Prostate gland (tissue), 2 donors: ENCODE measurements at regions not wholly inside any gene's neighbourhood (a gene's known extent, or its start where the extent isn't known, plus 50 kb on each side); places are given as distances from the start of the nearest gene placed in this dataset.
"Not testable (repeated sequence)": the region's sequence is repeated elsewhere in the genome, so short reads cannot be mapped to it uniquely, and the experiment has no call there.

Experiments used
- DNase-seq: peaks from one replicate; pipeline ENCODE4 v3.0.0-alpha.2; 2019; ENCODE audit warnings: low spot score
- H3K27ac ChIP-seq, 2 donors: fragments of 200-600 bp; sonication (generic); 2 replicates each; pipeline ENCODE4 v1.5.1; 2017 to 2019
- H3K27me3 ChIP-seq: fragments of 200-600 bp; sonication (generic); replicated peaks from 2 replicates; pipeline ENCODE4 v1.5.1; 2019; ENCODE audit not compliant: insufficient read depth
- H3K36me3 ChIP-seq, 2 donors: fragments of 200-600 bp; sonication (generic); 1 replicate in 1 of 2; 2 replicates in 1 of 2; pipeline versions ENCODE4 v1.5.1 to v1.8.1; 2017 to 2019
- H3K4me1 ChIP-seq: fragments of 200-600 bp; sonication (generic); replicated peaks from 2 replicates; pipeline ENCODE4 v1.5.1; 2019
- H3K4me3 ChIP-seq, 2 donors: fragments of 200-600 bp; sonication (generic); 2 replicates each; pipeline ENCODE4 v1.5.1; 2017 to 2019
- H3K9me3 ChIP-seq: fragments of 200-600 bp; sonication (generic); 2 replicates; pipeline ENCODE4 v1.5.1; 2017
- POLR2A ChIP-seq: fragments of 450-650 bp; IDR thresholded peaks from one replicate; pipeline ENCODE4 v1.6.1; 2016; ENCODE audit warnings: antibody characterized with exemption, mild to moderate bottlenecking
- POLR2AphosphoS5 ChIP-seq: sonication (generic); formaldehyde crosslinking; IDR thresholded peaks from one replicate; pipeline ENCODE4 v1.6.1; 2017; ENCODE audit warnings: antibody characterized with exemption
- WGBS: methylation state at CpG from one replicate; pipeline ENCODE4 v1.1.5; 2018; 5-methylcytosine and 5-hydroxymethylcytosine counted together
- intact Hi-C: fragments of 100-400 bp; cut with DNase I; formaldehyde crosslinking; loops from one replicate; pipeline ENCODE4 v1.14.2; 2022
- TF ChIP-seq, protein P1 (sequence below), 4 experiments: fragments of 200-600 bp in 2 of 4; fragments of 450-650 bp in 2 of 4; sonication (generic) in 2 of 4; IDR thresholded peaks; 1 replicate in 3 of 4; 2 replicates in 1 of 4; pipeline ENCODE4 v1.5.1; 2016 to 2019; ENCODE audit warnings: antibody characterized with exemption in 4 of 4, mild to moderate bottlenecking in 2 of 4, moderate library complexity in 2 of 4

DNA sequence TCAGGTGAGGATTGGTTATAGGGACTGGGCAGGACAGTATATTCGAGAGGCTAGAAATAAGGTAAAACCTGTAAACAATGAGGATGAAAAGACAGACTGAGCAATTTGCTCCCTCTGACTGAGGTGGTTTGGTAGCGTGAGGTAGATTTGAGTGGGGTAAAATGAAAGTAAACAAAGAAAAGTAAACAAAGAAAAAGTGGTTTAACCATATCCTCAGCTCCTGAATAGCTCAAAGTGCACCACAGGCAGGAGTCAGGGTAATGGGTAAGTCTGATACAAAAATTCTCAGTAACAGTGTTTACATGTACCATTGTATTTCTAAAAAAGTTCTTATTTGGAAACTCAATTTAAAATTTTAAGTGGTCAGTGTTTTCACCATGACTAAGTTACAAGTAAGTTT, 203.1 kb upstream of the ARRDC3 start:
- H3K4me3 ChIP-seq: no peak overlapping the region
- H3K4me1 ChIP-seq: no peaks in the 10 kb centered on the region
- no peaks in the 10 kb centered on the region for H3K27me3 ChIP-seq
- whole genome bisulfite sequencing: 50% methylated on average over 2 of the region's 2 CpGs
- intact Hi-C loops: no loop called here
- H3K36me3 ChIP-seq: no peaks in the 10 kb centered on the region
- TF ChIP-seq, protein P1, sequence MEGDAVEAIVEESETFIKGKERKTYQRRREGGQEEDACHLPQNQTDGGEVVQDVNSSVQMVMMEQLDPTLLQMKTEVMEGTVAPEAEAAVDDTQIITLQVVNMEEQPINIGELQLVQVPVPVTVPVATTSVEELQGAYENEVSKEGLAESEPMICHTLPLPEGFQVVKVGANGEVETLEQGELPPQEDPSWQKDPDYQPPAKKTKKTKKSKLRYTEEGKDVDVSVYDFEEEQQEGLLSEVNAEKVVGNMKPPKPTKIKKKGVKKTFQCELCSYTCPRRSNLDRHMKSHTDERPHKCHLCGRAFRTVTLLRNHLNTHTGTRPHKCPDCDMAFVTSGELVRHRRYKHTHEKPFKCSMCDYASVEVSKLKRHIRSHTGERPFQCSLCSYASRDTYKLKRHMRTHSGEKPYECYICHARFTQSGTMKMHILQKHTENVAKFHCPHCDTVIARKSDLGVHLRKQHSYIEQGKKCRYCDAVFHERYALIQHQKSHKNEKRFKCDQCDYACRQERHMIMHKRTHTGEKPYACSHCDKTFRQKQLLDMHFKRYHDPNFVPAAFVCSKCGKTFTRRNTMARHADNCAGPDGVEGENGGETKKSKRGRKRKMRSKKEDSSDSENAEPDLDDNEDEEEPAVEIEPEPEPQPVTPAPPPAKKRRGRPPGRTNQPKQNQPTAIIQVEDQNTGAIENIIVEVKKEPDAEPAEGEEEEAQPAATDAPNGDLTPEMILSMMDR (IDR thresholded peaks at IDR 0.05): no peak
- TF ChIP-seq POLR2AphosphoS5 (no peak), POLR2A (no peak)
- no peaks in the 10 kb centered on the region for H3K9me3 ChIP-seq
- no peak for DNase-seq
- no peak overlapping the region for H3K27ac ChIP-seq

DNA sequence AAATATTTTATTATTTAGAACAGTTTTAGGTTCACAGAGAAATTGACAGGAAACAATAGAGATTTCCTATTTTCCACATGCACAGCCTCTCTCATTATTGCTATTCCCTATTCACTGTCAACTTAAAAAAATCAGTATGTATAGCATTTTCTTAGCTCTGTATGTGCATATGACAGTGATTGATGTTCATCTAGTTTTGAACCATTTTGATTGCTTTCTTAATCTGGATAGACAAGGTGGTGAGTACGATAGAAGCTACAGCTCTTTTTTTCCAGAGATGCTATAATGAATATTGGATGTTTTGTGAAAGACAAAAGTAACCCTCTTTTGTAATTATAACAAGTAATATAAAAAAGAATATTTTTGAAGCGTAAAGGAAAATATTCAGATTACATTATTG, 201.2 kb upstream of the ARRDC3 start:
- WGBS: 86% methylated on average over 2 of the region's 2 CpGs
- intact Hi-C loops: no loop called here
- Histone ChIP-seq H3K27me3 (no peaks in the 10 kb centered on the region), H3K36me3 (no peaks in the 10 kb centered on the region), H3K9me3 (no peaks in the 10 kb centered on the region), H3K4me1 (no peaks in the 10 kb centered on the region), H3K27ac (no peak overlapping the region), H3K4me3 (no peak overlapping the region)
- no peak for DNase-seq
- no peak for TF ChIP-seq POLR2A
- TF ChIP-seq POLR2AphosphoS5: no peak
- TF ChIP-seq, protein P1 (IDR thresholded peaks at IDR 0.05): no peak

DNA sequence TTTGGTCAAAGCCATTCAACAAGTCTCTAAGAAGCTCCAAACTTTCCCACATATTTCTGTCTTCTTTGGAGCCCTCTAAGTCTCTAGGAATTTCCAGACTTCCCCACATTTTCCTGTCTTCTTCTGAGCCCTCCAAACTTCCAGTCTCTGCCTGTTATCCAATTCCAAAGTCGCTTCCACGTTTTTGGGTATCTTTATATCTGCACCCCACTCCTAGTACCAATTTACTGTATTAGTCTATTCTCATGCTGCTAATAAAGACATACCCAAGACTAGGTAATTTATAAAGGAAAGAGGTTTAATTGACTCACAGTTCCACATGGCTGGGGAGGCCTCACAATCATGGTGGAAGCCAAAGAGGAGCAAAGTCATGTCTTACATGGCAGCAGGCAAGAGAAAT, 182.9 kb upstream of the ARRDC3 start:
- H3K4me1 ChIP-seq, DNase-seq, H3K27me3 ChIP-seq, intact Hi-C loops, H3K4me3 ChIP-seq, H3K27ac ChIP-seq, H3K9me3 ChIP-seq, H3K36me3 ChIP-seq: not testable (repeated sequence)
- WGBS: 97% methylated on average over 2 of the region's 2 CpGs

DNA sequence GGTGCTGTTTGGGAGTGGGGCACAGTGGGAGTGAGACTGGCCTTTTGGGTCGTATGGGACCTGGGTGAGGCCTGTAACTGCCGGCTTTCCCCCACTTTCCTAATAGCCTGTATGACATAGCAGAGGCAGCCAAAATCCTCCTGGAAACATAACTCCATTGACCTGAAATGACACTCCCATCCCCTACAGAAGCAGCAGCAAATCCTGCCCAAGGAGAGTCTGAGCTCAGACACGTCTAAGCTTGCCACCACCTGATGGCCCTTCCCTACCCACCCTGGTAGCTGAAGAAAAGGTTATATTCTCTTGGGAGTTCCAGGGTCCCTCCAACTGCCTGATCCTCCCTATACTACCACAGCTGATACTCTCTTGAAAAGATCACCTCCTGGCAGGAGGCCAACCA, 179.8 kb upstream of the ARRDC3 start:
- no peaks in the 10 kb centered on the region for H3K27me3 ChIP-seq
- WGBS: 58% methylated on average over 3 of the region's 3 CpGs
- intact Hi-C loops: no loop called here

DNA sequence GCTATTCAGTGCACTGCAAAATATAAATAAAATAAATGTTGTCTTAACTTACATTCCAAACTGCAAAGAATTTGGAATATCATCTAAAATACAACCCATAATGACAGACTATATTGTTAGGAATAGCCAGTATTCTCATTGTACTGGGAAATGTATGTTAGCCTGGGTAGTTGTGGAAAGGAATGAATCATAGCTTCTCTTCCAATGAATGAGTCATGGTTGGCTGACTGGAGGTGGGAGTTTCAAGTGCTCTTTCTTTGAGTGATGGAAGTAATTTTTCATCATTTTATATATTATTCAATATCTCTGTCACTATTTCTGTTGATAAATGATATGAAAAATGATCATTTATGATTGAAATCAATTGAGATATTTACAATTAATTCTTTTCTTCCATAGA, 158.6 kb upstream of the ARRDC3 start:
- Histone ChIP-seq H3K27ac (no peak overlapping the region), H3K4me3 (no peak overlapping the region), H3K4me1 (no peaks in the 10 kb centered on the region), H3K9me3 (no peaks in the 10 kb centered on the region), H3K36me3 (no peaks in the 10 kb centered on the region), H3K27me3 (no peaks in the 10 kb centered on the region)
- no peak for TF ChIP-seq POLR2A
- TF ChIP-seq, protein P1 (IDR thresholded peaks at IDR 0.05): no peak
- TF ChIP-seq POLR2AphosphoS5: no peak
- DNase-seq: no peak
- intact Hi-C loops: no loop called here

More for the DNA sequence above, 179.8 kb upstream of the ARRDC3 start:
- H3K27ac ChIP-seq: no peak overlapping the region
- H3K36me3 ChIP-seq: no peaks in the 10 kb centered on the region
- no peak overlapping the region for H3K4me3 ChIP-seq
- no peaks in the 10 kb centered on the region for H3K9me3 ChIP-seq
- H3K4me1 ChIP-seq: no peaks in the 10 kb centered on the region
- TF ChIP-seq POLR2A (no peak), POLR2AphosphoS5 (no peak)
- TF ChIP-seq, protein P1 (IDR thresholded peaks at IDR 0.05): no peak
- no peak for DNase-seq
